Activated CD4-positive, alpha-beta memory T cell treated with anti-CD3 and anti-CD28 coated beads, Interleukin-2, amount 10 ng/mL, durations not matched to agents 7 days and 5 days (primary cell): ENCODE measurements at regions not wholly inside any gene's neighbourhood (a gene's known extent, or its start where the extent isn't known, plus 50 kb on each side); places are given as distances from the start of the nearest gene placed in this dataset.

ENCODE experiments used
- CTCF ChIA-PET: fragments of 350-600 bp; sonication (Branson Sonifier 250); formaldehyde crosslinking; loops from one replicate; lab custom pipeline; 2021; ENCODE audit warnings: antibody characterized with exemption, inconsistent platforms; lab: Charles Lee
- POLR2A ChIA-PET: fragments of 350-600 bp; sonication (Branson Sonifier 250); formaldehyde crosslinking; loops from one replicate; lab custom pipeline; 2021; ENCODE audit warnings: antibody characterized with exemption; lab: Charles Lee
- DNase-seq: peaks from one replicate; pipeline ENCODE4 v3.0.0-alpha.2; 2020
- H3K27ac Mint-ChIP-seq: one replicate; pipeline ENCODE4 v1.8.0; 2021; ENCODE audit warnings: mild to moderate bottlenecking, mixed read lengths
- H3K27me3 Mint-ChIP-seq: one replicate; pipeline ENCODE4 v1.8.0; 2021; ENCODE audit warnings: mixed read lengths
- H3K36me3 Mint-ChIP-seq: one replicate; pipeline ENCODE4 v1.8.0; 2021; ENCODE audit warnings: low read depth, mixed read lengths
- H3K4me1 Mint-ChIP-seq: one replicate; pipeline ENCODE4 v1.8.0; 2021; ENCODE audit warnings: mixed read lengths
- H3K4me3 Mint-ChIP-seq: one replicate; pipeline ENCODE4 v1.8.0; 2021; ENCODE audit warnings: mild to moderate bottlenecking, mixed read lengths
- H3K9me3 Mint-ChIP-seq: one replicate; pipeline ENCODE4 v1.8.0; 2021; ENCODE audit warnings: mixed read lengths

- no peaks in the 10 kb centered on the region for H3K27me3 Mint-ChIP-seq
- H3K27ac Mint-ChIP-seq: no peak overlapping the region
- H3K36me3 Mint-ChIP-seq: no peaks in the 10 kb centered on the region
- CTCF ChIA-PET: no interaction called here
- no peak overlapping the region for H3K4me3 Mint-ChIP-seq
- H3K4me1 Mint-ChIP-seq: no peaks in the 10 kb centered on the region
- no peak for DNase-seq
- POLR2A ChIA-PET: no interaction called here
- H3K9me3 Mint-ChIP-seq: peaks cover 15% of the 10 kb centered on the region
Measured at GRCh38 chr18:78364388-78364960, 615.1 kb upstream of the SALL3 start.

- H3K27ac Mint-ChIP-seq: no peak overlapping the region
- no peaks in the 10 kb centered on the region for H3K27me3 Mint-ChIP-seq
- ChIA-PET POLR2A (no interaction called here), CTCF (no interaction called here)
- H3K4me3 Mint-ChIP-seq: no peak overlapping the region
- H3K36me3 Mint-ChIP-seq: no peaks in the 10 kb centered on the region
- H3K4me1 Mint-ChIP-seq: no peaks in the 10 kb centered on the region
- DNase-seq: no peak
- H3K9me3 Mint-ChIP-seq: peaks cover 11% of the 10 kb centered on the region
Measured at GRCh38 chr18:78367996-78368395, 611.6 kb upstream of the SALL3 start.

GRCh38 chr18:78368726-78369125, 610.9 kb upstream of the SALL3 start:
- no peak overlapping the region for H3K27ac Mint-ChIP-seq
- H3K27me3 Mint-ChIP-seq: no peaks in the 10 kb centered on the region
- DNase-seq: no peak
- H3K4me1 Mint-ChIP-seq: no peaks in the 10 kb centered on the region
- H3K9me3 Mint-ChIP-seq: peaks cover 10% of the 10 kb centered on the region
- CTCF ChIA-PET: no interaction called here
- H3K36me3 Mint-ChIP-seq: no peaks in the 10 kb centered on the region
- POLR2A ChIA-PET: no interaction called here
- no peak overlapping the region for H3K4me3 Mint-ChIP-seq

GRCh38 chr18:78376046-78376445, 603.6 kb upstream of the SALL3 start:
- DNase-seq: no peak
- H3K27me3 Mint-ChIP-seq: no peaks in the 10 kb centered on the region
- ChIA-PET POLR2A (no interaction called here), CTCF (no interaction called here)
- no peaks in the 10 kb centered on the region for H3K4me1 Mint-ChIP-seq
- H3K4me3 Mint-ChIP-seq: no peak overlapping the region
- H3K36me3 Mint-ChIP-seq: no peaks in the 10 kb centered on the region
- no peaks in the 10 kb centered on the region for H3K9me3 Mint-ChIP-seq
- no peak overlapping the region for H3K27ac Mint-ChIP-seq

GRCh38 chr18:78378403-78378802, 601.2 kb upstream of the SALL3 start:
- no peak overlapping the region for H3K27ac Mint-ChIP-seq
- CTCF ChIA-PET: no interaction called here
- H3K27me3 Mint-ChIP-seq: no peaks in the 10 kb centered on the region
- no peaks in the 10 kb centered on the region for H3K36me3 Mint-ChIP-seq
- POLR2A ChIA-PET: no interaction called here
- no peaks in the 10 kb centered on the region for H3K9me3 Mint-ChIP-seq
- DNase-seq: no peak
- no peak overlapping the region for H3K4me3 Mint-ChIP-seq
- no peaks in the 10 kb centered on the region for H3K4me1 Mint-ChIP-seq

GRCh38 chr18:78378983-78379382, 600.6 kb upstream of the SALL3 start:
- POLR2A ChIA-PET: no interaction called here
- H3K27me3 Mint-ChIP-seq: no peaks in the 10 kb centered on the region
- CTCF ChIA-PET: no interaction called here

GRCh38 chr18:78390348-78390951, 589.2 kb upstream of the SALL3 start:
- Mint-ChIP-seq H3K9me3 (peaks cover 25% of the 10 kb centered on the region), H3K36me3 (no peaks in the 10 kb centered on the region), H3K4me3 (no peak overlapping the region), H3K27ac (no peak overlapping the region), H3K27me3 (no peaks in the 10 kb centered on the region), H3K4me1 (no peaks in the 10 kb centered on the region)
- CTCF ChIA-PET: no interaction called here
- POLR2A ChIA-PET: no interaction called here
- no peak for DNase-seq

More at GRCh38 chr18:78378983-78379382, 600.6 kb upstream of the SALL3 start:
- Mint-ChIP-seq H3K27ac (no peak overlapping the region), H3K4me3 (no peak overlapping the region), H3K36me3 (no peaks in the 10 kb centered on the region), H3K9me3 (no peaks in the 10 kb centered on the region), H3K4me1 (no peaks in the 10 kb centered on the region)
- DNase-seq: no peak

- CTCF ChIA-PET: no interaction called here
- Mint-ChIP-seq H3K27me3 (no peaks in the 10 kb centered on the region), H3K4me1 (no peaks in the 10 kb centered on the region), H3K27ac (no peak overlapping the region), H3K9me3 (peaks cover 25% of the 10 kb centered on the region), H3K36me3 (no peaks in the 10 kb centered on the region), H3K4me3 (no peak overlapping the region)
- no peak for DNase-seq
- POLR2A ChIA-PET: no interaction called here
Measured at GRCh38 chr18:78390952-78391348, 588.7 kb upstream of the SALL3 start.

- H3K9me3 Mint-ChIP-seq: peaks cover 25% of the 10 kb centered on the region
- no peaks in the 10 kb centered on the region for H3K4me1 Mint-ChIP-seq
- no peak overlapping the region for H3K27ac Mint-ChIP-seq
- no peak overlapping the region for H3K4me3 Mint-ChIP-seq
- ChIA-PET POLR2A (no interaction called here), CTCF (no interaction called here)
- H3K27me3 Mint-ChIP-seq: no peaks in the 10 kb centered on the region
- no peaks in the 10 kb centered on the region for H3K36me3 Mint-ChIP-seq
- no peak for DNase-seq
Measured at GRCh38 chr18:78393086-78393862, 586.3 kb upstream of the SALL3 start.

GRCh38 chr18:78396077-78396476, 583.5 kb upstream of the SALL3 start:
- no peaks in the 10 kb centered on the region for H3K4me1 Mint-ChIP-seq
- POLR2A ChIA-PET: no interaction called here
- H3K27me3 Mint-ChIP-seq: no peaks in the 10 kb centered on the region
- no peak overlapping the region for H3K4me3 Mint-ChIP-seq
- H3K36me3 Mint-ChIP-seq: no peaks in the 10 kb centered on the region
- peaks cover 10% of the 10 kb centered on the region for H3K9me3 Mint-ChIP-seq
- CTCF ChIA-PET: no interaction called here
- DNase-seq: no peak
- H3K27ac Mint-ChIP-seq: no peak overlapping the region

GRCh38 chr18:78396756-78397155, 582.9 kb upstream of the SALL3 start:
- H3K9me3 Mint-ChIP-seq: peaks cover 9% of the 10 kb centered on the region
- ChIA-PET POLR2A (no interaction called here), CTCF (no interaction called here)
- DNase-seq: no peak
- no peak overlapping the region for H3K27ac Mint-ChIP-seq
- H3K4me3 Mint-ChIP-seq: no peak overlapping the region
- no peaks in the 10 kb centered on the region for H3K4me1 Mint-ChIP-seq
- no peaks in the 10 kb centered on the region for H3K36me3 Mint-ChIP-seq
- no peaks in the 10 kb centered on the region for H3K27me3 Mint-ChIP-seq

- no peak for DNase-seq
- Mint-ChIP-seq H3K36me3 (no peaks in the 10 kb centered on the region), H3K4me1 (no peaks in the 10 kb centered on the region), H3K4me3 (no peak overlapping the region), H3K27ac (no peak overlapping the region), H3K9me3 (no peaks in the 10 kb centered on the region), H3K27me3 (no peaks in the 10 kb centered on the region)
- ChIA-PET POLR2A (no interaction called here), CTCF (no interaction called here)
Measured at GRCh38 chr18:78399992-78400503, 579.6 kb upstream of the SALL3 start.

GRCh38 chr18:78402440-78402839, 577.2 kb upstream of the SALL3 start:
- POLR2A ChIA-PET: no interaction called here
- no peak for DNase-seq

More at GRCh38 chr18:78402440-78402839, 577.2 kb upstream of the SALL3 start:
- no peaks in the 10 kb centered on the region for H3K27me3 Mint-ChIP-seq
- CTCF ChIA-PET: no interaction called here
- H3K4me1 Mint-ChIP-seq: no peaks in the 10 kb centered on the region
- H3K27ac Mint-ChIP-seq: no peak overlapping the region
- H3K9me3 Mint-ChIP-seq: no peaks in the 10 kb centered on the region
- no peaks in the 10 kb centered on the region for H3K36me3 Mint-ChIP-seq
- H3K4me3 Mint-ChIP-seq: no peak overlapping the region
